GM12878 (cell line): ENCODE measurements at regions not wholly inside any gene's neighbourhood (a gene's known extent, or its start where the extent isn't known, plus 50 kb on each side); places are given as distances from the start of the nearest gene placed in this dataset.

Experiments used
- ATAC-seq: fragments of 200-7000 bp; cut with Tn5 transposase; 3 replicates; pipeline ENCODE4 v1.9.1; 2020; ENCODE audit warnings: mild to moderate bottlenecking, moderate library complexity
- BruUV-seq: library from RNA; stranded (reverse); fragments of 400-500 nt; replicated peaks from 2 replicates; lab custom pipeline; 2021; lab: Mats Ljungman, UMichigan
- CTCF ChIA-PET: fragments of 300-600 bp; sonication (Branson Sonifier 250); formaldehyde crosslinking; extraction: SDS; loops from one replicate; lab custom pipeline; 2021; ENCODE audit warnings: inconsistent platforms; lab: Yijun Ruan, JAX
- POLR2A ChIA-PET: fragments of 350-600 bp; formaldehyde crosslinking; extraction: SDS; loops from one replicate; lab custom pipeline; 2021; ENCODE audit warnings: inconsistent platforms; lab: Charles Lee
- RAD21 ChIA-PET: fragments of 300-600 bp; sonication (Branson Sonifier 250); formaldehyde crosslinking; loops from one replicate; lab custom pipeline; 2023; ENCODE audit warnings: antibody characterized with exemption; ENCODE audit not compliant: unreplicated experiment; lab: Charles Lee
- SMC1A ChIA-PET: fragments of 300-600 bp; sonication (Branson Sonifier 250); formaldehyde crosslinking; loops from one replicate; lab custom pipeline; 2023; ENCODE audit not compliant: unreplicated experiment, uncharacterized antibody; lab: Charles Lee
- DNase-seq: peaks from one replicate; pipeline ENCODE4 v3.0.0-alpha.2; 2011; ENCODE audit warnings: low read depth, low spot score
- FAIRE-seq: peaks from 3 replicates; lab custom pipeline; 2011; peaks lifted over from hg19 to GRCh38; lab: Jason Lieb, UNC
- H2AFZ ChIP-seq: 2 replicates; pipeline ENCODE4 v1.6.0; 2011; ENCODE audit warnings: low read depth, low read length, control low read depth; ENCODE audit not compliant: control insufficient read depth
- H3K27ac ChIP-seq: 2 replicates; pipeline ENCODE4 v1.5.1; 2011; ENCODE audit warnings: control low read depth; ENCODE audit not compliant: control insufficient read depth, insufficient read depth
- H3K27me3 ChIP-seq, 2 experiments: replicated peaks in 1 of 2; 2 replicates each; pipeline versions ENCODE4 v1.6.0 to v1.6.1; 2011; ENCODE audit warnings: low read length in 1 of 2; ENCODE audit not compliant: control insufficient read depth in 2 of 2, insufficient read depth in 2 of 2
- H3K36me3 ChIP-seq, 2 experiments: 2 replicates each; pipeline ENCODE4 v1.5.1; 2011; ENCODE audit warnings: low read length in 1 of 2; ENCODE audit not compliant: control insufficient read depth in 2 of 2, insufficient read depth in 2 of 2
- H3K4me1 ChIP-seq: 2 replicates; pipeline ENCODE4 v1.6.1; 2011; ENCODE audit warnings: mild to moderate bottlenecking, low read length, moderate library complexity, mixed read lengths; ENCODE audit not compliant: control insufficient read depth, insufficient read depth
- H3K4me2 ChIP-seq: 2 replicates; pipeline ENCODE4 v1.6.0; 2011; ENCODE audit warnings: control low read depth; ENCODE audit not compliant: control insufficient read depth, insufficient read depth
- H3K4me3 ChIP-seq: fragments of 200-600 bp; sonication (generic); 2 replicates; pipeline ENCODE4 v1.5.1; 2016
- H3K79me2 ChIP-seq: 2 replicates; pipeline ENCODE4 v1.6.0; 2011; ENCODE audit warnings: low read length; ENCODE audit not compliant: control insufficient read depth, insufficient read depth
- H3K9ac ChIP-seq: 2 replicates; pipeline ENCODE4 v1.8.0; 2011; ENCODE audit warnings: low read length, control low read depth, mixed read lengths; ENCODE audit not compliant: control insufficient read depth, insufficient read depth
- H3K9me3 ChIP-seq: replicated peaks from 3 replicates; pipeline ENCODE4 v1.5.1; 2011; ENCODE audit warnings: mild to moderate bottlenecking, low read length; ENCODE audit not compliant: control insufficient read depth, insufficient read depth
- H4K20me1 ChIP-seq: 2 replicates; pipeline ENCODE4 v1.6.0; 2011; ENCODE audit not compliant: control insufficient read depth, insufficient read depth
- CREB1 ChIP-seq: IDR thresholded peaks from 2 replicates; pipeline ENCODE4 v1.6.1; 2012; ENCODE audit warnings: low read depth, mild to moderate bottlenecking, inconsistent platforms
- IRF4 ChIP-seq: IDR thresholded peaks from 2 replicates; pipeline ENCODE4 v1.6.1; 2011; ENCODE audit warnings: low read depth, low read length
- KLF5 ChIP-seq: fragments of 450-650 bp; IDR thresholded peaks from 2 replicates; pipeline ENCODE4 v1.6.1; 2014; ENCODE audit warnings: mild to moderate bottlenecking; ENCODE audit not compliant: partially characterized antibody
- NR2C2 ChIP-seq: IDR thresholded peaks from 2 replicates; pipeline ENCODE4 v1.6.1; 2011; ENCODE audit warnings: borderline replicate concordance, low read depth; ENCODE audit not compliant: control insufficient read depth, insufficient read length
- POLR2AphosphoS5 ChIP-seq: IDR thresholded peaks from 2 replicates; pipeline ENCODE4 v1.6.1; 2011; ENCODE audit warnings: mild to moderate bottlenecking, low read length, inconsistent platforms
- SIN3A ChIP-seq: IDR thresholded peaks from 2 replicates; pipeline ENCODE4 v1.6.1; 2012; ENCODE audit warnings: low read depth, low read length, improper control_type of control experiment
- SIX5 ChIP-seq: IDR thresholded peaks from 2 replicates; pipeline ENCODE4 v1.6.1; 2011; ENCODE audit warnings: mild to moderate bottlenecking, low read depth, low read length, moderate library complexity; ENCODE audit not compliant: severe bottlenecking
- TAF1 ChIP-seq: IDR thresholded peaks from 2 replicates; pipeline ENCODE4 v1.6.1; 2011; ENCODE audit warnings: mild to moderate bottlenecking, low read depth, low read length, borderline replicate concordance
- TCF3 ChIP-seq: IDR thresholded peaks from 2 replicates; pipeline ENCODE4 v1.6.1; 2012; ENCODE audit warnings: low read depth, mild to moderate bottlenecking, low read length, borderline replicate concordance; ENCODE audit not compliant: insufficient read depth
- ZBED1 ChIP-seq: IDR thresholded peaks from 2 replicates; pipeline ENCODE4 v1.6.1; 2016; ENCODE audit warnings: borderline replicate concordance
- ZNF217 ChIP-seq: fragments of 450-650 bp; IDR thresholded peaks from 2 replicates; pipeline ENCODE4 v1.6.1; 2017; ENCODE audit warnings: antibody characterized with exemption, mild to moderate bottlenecking
- ZNF24 ChIP-seq: fragments of 450-650 bp; IDR thresholded peaks from 2 replicates; pipeline ENCODE4 v1.6.1; 2017; ENCODE audit warnings: antibody characterized with exemption, mild to moderate bottlenecking
- WGBS: methylation state at CpG from one replicate; pipeline ENCODE4 v1.1.6; 2016; ENCODE audit warnings: low lambda C conversion rate; ENCODE audit not compliant: insufficient replicate concordance, insufficient coverage; ENCODE audit errors: missing lambda C conversion rate; 5-methylcytosine and 5-hydroxymethylcytosine counted together
- in situ Hi-C: fragments of 300-500 bp; cut with MboI; formaldehyde crosslinking; loops from 9 replicates; pipeline ENCODE4 v1.14.3; 2018; ENCODE audit warnings: mixed read lengths
- intact Hi-C: fragments of 100-400 bp; cut with micrococcal nuclease; formaldehyde crosslinking; loops from one replicate; pipeline ENCODE4 v1.14.2; 2022; ENCODE audit not compliant: unreplicated experiment
- TF ChIP-seq, protein P1 (sequence below): fragments of 450-650 bp; IDR thresholded peaks from 2 replicates; pipeline ENCODE4 v1.6.1; 2016; ENCODE audit warnings: mild to moderate bottlenecking, moderate library complexity, borderline replicate concordance
- TF ChIP-seq, protein P2 (sequence below): IDR thresholded peaks from 2 replicates; pipeline ENCODE4 v1.6.1; 2011; ENCODE audit warnings: mild to moderate bottlenecking, low read depth, low read length, moderate library complexity; ENCODE audit not compliant: insufficient replicate concordance
- TF ChIP-seq, protein P3 (sequence below): fragments of 450-650 bp; IDR thresholded peaks from 2 replicates; pipeline ENCODE4 v1.6.1; 2017; ENCODE audit warnings: mild to moderate bottlenecking, moderate library complexity

DNA sequence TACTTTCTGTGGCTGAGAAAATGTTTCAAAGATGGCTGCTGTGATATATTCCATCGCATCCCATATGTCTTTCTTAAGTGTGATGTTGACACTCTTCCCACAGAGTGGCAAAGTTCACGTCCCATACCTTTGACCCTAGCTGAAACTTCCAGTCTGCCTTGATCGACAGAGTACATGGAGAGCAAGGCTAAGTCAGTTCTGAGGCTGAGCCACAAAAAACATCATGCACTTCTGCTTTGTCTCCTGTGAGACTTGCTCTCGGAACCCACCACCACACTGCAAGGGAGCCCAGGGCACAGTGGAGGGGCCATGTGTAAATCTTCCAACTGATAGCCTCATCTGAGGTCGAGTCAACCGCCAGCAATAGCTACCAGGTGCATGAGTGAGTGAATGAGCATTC, 431.9 kb upstream of the RUNX1 start:
- ChIA-PET SMC1A (no interaction called here), RAD21 (no interaction called here), POLR2A (no interaction called here), CTCF (no interaction called here)
- WGBS = 34% methylated on average over 6 of the region's 6 CpGs
- DNase-seq = no peak
- Histone ChIP-seq H3K79me2 (no peaks in the 10 kb centered on the region), H3K27me3 (no peaks in the 10 kb centered on the region), H3K4me1 (no peaks in the 10 kb centered on the region), H3K27ac (no peak overlapping the region), H3K4me3 (no peak overlapping the region), H2AFZ (no peak overlapping the region), H3K9me3 (no peaks in the 10 kb centered on the region), H3K4me2 (no peak overlapping the region), H3K9ac (no peak overlapping the region), H3K36me3 (no peaks in the 10 kb centered on the region), H4K20me1 (no peaks in the 10 kb centered on the region)
- BruUV-seq = no TSS peak
- in situ Hi-C loops (no loop called here), intact Hi-C loops (no loop called here)
- no peak for FAIRE-seq
- no peak for ATAC-seq
- TF ChIP-seq POLR2AphosphoS5 (no peak), SIX5 (no peak), ZNF24 (no peak), ZBED1 (no peak), TAF1 (no peak), IRF4 (no peak), ZNF217 (no peak), SIN3A (no peak), TCF3 (no peak), CREB1 (no peak), NR2C2 (no peak), KLF5 (no peak)
- TF ChIP-seq, protein P1, sequence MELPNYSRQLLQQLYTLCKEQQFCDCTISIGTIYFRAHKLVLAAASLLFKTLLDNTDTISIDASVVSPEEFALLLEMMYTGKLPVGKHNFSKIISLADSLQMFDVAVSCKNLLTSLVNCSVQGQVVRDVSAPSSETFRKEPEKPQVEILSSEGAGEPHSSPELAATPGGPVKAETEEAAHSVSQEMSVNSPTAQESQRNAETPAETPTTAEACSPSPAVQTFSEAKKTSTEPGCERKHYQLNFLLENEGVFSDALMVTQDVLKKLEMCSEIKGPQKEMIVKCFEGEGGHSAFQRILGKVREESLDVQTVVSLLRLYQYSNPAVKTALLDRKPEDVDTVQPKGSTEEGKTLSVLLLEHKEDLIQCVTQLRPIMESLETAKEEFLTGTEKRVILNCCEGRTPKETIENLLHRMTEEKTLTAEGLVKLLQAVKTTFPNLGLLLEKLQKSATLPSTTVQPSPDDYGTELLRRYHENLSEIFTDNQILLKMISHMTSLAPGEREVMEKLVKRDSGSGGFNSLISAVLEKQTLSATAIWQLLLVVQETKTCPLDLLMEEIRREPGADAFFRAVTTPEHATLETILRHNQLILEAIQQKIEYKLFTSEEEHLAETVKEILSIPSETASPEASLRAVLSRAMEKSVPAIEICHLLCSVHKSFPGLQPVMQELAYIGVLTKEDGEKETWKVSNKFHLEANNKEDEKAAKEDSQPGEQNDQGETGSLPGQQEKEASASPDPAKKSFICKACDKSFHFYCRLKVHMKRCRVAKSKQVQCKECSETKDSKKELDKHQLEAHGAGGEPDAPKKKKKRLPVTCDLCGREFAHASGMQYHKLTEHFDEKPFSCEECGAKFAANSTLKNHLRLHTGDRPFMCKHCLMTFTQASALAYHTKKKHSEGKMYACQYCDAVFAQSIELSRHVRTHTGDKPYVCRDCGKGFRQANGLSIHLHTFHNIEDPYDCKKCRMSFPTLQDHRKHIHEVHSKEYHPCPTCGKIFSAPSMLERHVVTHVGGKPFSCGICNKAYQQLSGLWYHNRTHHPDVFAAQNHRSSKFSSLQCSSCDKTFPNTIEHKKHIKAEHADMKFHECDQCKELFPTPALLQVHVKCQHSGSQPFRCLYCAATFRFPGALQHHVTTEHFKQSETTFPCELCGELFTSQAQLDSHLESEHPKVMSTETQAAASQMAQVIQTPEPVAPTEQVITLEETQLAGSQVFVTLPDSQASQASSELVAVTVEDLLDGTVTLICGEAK = no peak
- TF ChIP-seq, protein P2, sequence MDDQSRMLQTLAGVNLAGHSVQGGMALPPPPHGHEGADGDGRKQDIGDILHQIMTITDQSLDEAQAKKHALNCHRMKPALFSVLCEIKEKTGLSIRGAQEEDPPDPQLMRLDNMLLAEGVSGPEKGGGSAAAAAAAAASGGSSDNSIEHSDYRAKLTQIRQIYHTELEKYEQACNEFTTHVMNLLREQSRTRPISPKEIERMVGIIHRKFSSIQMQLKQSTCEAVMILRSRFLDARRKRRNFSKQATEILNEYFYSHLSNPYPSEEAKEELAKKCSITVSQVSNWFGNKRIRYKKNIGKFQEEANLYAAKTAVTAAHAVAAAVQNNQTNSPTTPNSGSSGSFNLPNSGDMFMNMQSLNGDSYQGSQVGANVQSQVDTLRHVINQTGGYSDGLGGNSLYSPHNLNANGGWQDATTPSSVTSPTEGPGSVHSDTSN = no peak
- TF ChIP-seq, protein P3, sequence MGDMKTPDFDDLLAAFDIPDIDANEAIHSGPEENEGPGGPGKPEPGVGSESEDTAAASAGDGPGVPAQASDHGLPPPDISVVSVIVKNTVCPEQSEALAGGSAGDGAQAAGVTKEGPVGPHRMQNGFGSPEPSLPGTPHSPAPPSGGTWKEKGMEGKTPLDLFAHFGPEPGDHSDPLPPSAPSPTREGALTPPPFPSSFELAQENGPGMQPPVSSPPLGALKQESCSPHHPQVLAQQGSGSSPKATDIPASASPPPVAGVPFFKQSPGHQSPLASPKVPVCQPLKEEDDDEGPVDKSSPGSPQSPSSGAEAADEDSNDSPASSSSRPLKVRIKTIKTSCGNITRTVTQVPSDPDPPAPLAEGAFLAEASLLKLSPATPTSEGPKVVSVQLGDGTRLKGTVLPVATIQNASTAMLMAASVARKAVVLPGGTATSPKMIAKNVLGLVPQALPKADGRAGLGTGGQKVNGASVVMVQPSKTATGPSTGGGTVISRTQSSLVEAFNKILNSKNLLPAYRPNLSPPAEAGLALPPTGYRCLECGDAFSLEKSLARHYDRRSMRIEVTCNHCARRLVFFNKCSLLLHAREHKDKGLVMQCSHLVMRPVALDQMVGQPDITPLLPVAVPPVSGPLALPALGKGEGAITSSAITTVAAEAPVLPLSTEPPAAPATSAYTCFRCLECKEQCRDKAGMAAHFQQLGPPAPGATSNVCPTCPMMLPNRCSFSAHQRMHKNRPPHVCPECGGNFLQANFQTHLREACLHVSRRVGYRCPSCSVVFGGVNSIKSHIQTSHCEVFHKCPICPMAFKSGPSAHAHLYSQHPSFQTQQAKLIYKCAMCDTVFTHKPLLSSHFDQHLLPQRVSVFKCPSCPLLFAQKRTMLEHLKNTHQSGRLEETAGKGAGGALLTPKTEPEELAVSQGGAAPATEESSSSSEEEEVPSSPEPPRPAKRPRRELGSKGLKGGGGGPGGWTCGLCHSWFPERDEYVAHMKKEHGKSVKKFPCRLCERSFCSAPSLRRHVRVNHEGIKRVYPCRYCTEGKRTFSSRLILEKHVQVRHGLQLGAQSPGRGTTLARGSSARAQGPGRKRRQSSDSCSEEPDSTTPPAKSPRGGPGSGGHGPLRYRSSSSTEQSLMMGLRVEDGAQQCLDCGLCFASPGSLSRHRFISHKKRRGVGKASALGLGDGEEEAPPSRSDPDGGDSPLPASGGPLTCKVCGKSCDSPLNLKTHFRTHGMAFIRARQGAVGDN = no peak
